Fibroblast of the aortic adventitia (primary cell): ENCODE measurements at regions not wholly inside any gene's neighbourhood (a gene's known extent, or its start where the extent isn't known, plus 50 kb on each side); places are given as distances from the start of the nearest gene placed in this dataset.
A peak's percentile ranks its signal among the peaks of the same experiment; 100 is the strongest.

Experiments
- DNase-seq: peaks from one replicate; pipeline ENCODE4 v3.0.0-alpha.2; 2010; ENCODE audit warnings: low read depth
- H3K4me3 ChIP-seq: 2 replicates; pipeline ENCODE4 v1.5.1; 2011; ENCODE audit warnings: low read depth, mild to moderate bottlenecking, control low read depth, low read length, moderate library complexity
- CTCF ChIP-seq: IDR thresholded peaks from 2 replicates; pipeline ENCODE4 v1.5.1; 2011; ENCODE audit warnings: mild to moderate bottlenecking, low read length, control low read depth, inconsistent platforms; ENCODE audit not compliant: insufficient read depth

GRCh38 chr10:113435881-113436280 lies 117.0 kb upstream of the HABP2 start:
- no peak overlapping the region for H3K4me3 ChIP-seq
- no peak for TF ChIP-seq CTCF
- no peak for DNase-seq

- no peak for DNase-seq
- no peak for TF ChIP-seq CTCF
Measured at GRCh38 chr10:113436851-113437250, 116.0 kb upstream of the HABP2 start.

GRCh38 chr10:113438652-113439051 lies 114.2 kb upstream of the HABP2 start:
- no peak for TF ChIP-seq CTCF
- H3K4me3 ChIP-seq: no peak overlapping the region
- peak; percentile 10 for DNase-seq

More at GRCh38 chr10:113436851-113437250, 116.0 kb upstream of the HABP2 start:
- no peak overlapping the region for H3K4me3 ChIP-seq

GRCh38 chr10:113441220-113441619 lies 111.6 kb upstream of the HABP2 start:
- no peak for TF ChIP-seq CTCF
- no peak overlapping the region for H3K4me3 ChIP-seq
- DNase-seq: no peak

- no peak for TF ChIP-seq CTCF
- no peak for DNase-seq
- no peak overlapping the region for H3K4me3 ChIP-seq
Measured at GRCh38 chr10:113441686-113442270, 111.1 kb upstream of the HABP2 start.

GRCh38 chr10:113442336-113442735 lies 110.5 kb upstream of the HABP2 start:
- no peak for DNase-seq
- no peak for TF ChIP-seq CTCF
- H3K4me3 ChIP-seq: no peak overlapping the region
